GM12874 (cell line): ENCODE measurements at regions not wholly inside any gene's neighbourhood (a gene's known extent, or its start where the extent isn't known, plus 50 kb on each side); places are given as distances from the start of the nearest gene placed in this dataset.

Experiments used
- TF ChIP-seq, protein P1 (sequence below): IDR thresholded peaks from 2 replicates; pipeline ENCODE4 v1.5.1; 2011; ENCODE audit warnings: low read depth, mild to moderate bottlenecking, control low read depth, low read length, moderate library complexity; ENCODE audit not compliant: insufficient read depth

DNA sequence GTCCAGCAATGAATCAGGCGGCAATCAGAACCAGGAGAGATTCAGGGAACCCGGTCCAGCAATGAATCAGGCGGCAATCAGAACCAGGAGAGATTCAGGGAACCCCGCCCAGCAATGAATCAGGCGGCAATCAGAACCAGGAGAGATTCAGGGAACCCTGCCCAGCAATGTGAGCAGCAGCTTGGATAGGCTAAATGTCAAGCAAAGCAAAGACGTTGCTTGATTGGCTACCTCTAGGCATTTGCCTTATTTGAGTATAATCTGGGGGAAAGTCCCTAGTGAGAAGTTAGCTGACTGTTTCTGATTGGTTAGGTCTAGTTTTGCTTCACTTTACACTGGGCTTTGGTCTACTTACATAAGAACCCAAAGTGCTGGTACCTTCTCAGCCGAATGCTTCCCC is 1212.2 kb upstream of the TENM3 start:
- TF ChIP-seq, protein P1, sequence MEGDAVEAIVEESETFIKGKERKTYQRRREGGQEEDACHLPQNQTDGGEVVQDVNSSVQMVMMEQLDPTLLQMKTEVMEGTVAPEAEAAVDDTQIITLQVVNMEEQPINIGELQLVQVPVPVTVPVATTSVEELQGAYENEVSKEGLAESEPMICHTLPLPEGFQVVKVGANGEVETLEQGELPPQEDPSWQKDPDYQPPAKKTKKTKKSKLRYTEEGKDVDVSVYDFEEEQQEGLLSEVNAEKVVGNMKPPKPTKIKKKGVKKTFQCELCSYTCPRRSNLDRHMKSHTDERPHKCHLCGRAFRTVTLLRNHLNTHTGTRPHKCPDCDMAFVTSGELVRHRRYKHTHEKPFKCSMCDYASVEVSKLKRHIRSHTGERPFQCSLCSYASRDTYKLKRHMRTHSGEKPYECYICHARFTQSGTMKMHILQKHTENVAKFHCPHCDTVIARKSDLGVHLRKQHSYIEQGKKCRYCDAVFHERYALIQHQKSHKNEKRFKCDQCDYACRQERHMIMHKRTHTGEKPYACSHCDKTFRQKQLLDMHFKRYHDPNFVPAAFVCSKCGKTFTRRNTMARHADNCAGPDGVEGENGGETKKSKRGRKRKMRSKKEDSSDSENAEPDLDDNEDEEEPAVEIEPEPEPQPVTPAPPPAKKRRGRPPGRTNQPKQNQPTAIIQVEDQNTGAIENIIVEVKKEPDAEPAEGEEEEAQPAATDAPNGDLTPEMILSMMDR = no peak

GRCh38 chr4:181043486-181043885 is 1199.7 kb upstream of the TENM3 start:
- TF ChIP-seq, protein P1 = no peak

DNA sequence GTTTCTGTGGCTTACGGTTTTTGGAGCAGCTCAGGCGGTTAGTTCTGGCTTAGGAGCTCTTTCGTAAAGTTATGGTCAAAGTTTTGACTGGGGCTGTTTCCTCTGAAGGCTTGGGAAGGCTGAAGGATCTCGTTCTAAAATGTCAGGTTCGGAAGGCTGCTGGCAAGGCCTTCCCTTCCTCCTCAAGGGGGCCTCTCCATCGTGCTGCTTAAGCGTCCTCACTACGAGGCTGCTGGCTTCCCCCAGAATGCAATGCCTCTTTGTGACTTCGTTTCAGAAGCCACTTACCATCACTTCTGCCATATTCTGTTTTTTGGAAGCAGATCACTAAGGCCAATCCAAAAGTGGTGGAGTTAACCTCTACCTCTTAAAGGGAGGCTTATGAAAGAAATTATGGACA is 1196.4 kb upstream of the TENM3 start:
- TF ChIP-seq, protein P1 = no peak

DNA sequence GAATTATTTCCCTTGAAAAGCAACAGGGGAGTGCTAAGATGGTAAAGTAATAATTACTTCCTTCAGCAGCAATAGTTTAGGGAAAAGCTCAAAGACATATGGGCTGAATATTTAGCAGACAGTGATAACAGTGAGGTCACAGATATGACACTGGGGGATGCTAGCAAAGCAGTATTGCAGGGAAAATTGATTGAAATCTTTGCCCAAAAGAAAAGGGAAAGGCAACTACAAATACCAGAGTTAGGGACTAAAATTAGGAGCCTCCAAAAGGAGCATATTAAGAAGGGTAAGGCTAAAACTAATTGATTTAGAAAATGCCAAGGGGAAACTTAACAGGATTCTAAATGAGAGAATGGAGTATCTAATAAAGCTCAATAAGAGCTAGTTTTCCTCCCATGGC is 1191.3 kb upstream of the TENM3 start:
- TF ChIP-seq, protein P1 = no peak

GRCh38 chr4:181061787-181062186 is 1181.4 kb upstream of the TENM3 start:
- TF ChIP-seq, protein P1 = no peak

DNA sequence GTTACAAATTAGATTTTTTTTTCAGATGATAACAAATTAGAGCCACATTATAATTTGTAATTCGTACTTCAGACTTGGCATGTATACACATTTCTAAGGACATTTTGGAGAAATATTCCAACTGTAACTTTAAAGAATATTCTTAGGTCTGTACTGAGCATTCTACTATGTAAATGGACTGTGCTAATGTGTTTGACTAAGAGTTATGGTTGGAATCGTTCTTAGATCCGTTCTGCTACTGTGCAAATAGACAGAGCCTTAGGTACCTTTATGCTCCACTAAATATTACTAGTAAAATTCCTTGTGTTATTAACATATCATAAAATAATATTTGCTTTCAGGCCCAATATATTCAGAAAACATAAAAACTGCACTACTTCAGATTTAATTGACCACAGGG is 1180.0 kb upstream of the TENM3 start:
- TF ChIP-seq, protein P1 = no peak

DNA sequence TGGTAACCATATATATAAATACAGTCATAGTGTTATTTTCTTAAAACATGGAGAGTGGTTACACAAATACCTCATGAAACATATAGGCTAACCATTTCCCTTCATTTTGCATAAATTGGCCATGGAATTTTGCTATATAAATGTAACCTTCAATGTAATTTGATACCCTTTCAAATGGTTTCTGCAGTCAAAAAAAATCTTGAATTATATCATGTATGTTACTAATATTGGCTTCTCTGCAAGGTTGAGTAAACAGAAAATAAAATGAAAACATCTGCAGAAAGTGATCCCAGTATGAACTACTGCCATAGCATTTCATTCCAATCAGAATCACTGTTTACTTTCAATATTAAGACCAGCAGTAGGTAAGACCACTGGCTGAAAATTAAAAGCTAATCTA is 1165.9 kb upstream of the TENM3 start:
- TF ChIP-seq, protein P1 = no peak

DNA sequence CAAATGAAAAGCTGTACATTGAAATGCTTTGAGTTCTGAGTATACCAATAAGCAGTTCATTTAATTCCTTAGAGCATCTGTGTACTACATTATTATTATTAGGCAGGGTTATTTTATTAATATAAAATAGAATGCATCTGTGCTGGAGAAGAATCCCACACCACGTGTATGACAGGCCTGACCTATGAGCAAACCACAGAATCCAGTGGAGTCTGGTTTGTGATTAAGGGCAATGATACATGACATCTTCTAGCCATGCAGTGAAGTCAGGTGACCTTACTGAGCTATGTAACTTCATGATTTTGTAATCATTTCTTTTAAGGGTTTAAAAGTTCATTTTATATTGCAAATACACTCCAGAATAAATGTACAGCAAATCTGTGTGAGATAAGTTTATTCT is 1165.0 kb upstream of the TENM3 start:
- TF ChIP-seq, protein P1 = no peak
